Loucy (cell line): ENCODE measurements at regions not wholly inside any gene's neighbourhood (a gene's known extent, or its start where the extent isn't known, plus 50 kb on each side); places are given as distances from the start of the nearest gene placed in this dataset.

ENCODE experiments used
- CTCF ChIP-seq: fragments of 200-600 bp; sonication (generic); conservative IDR thresholded peaks from 2 replicates; pipeline ENCODE4 v1.5.1; 2014; ENCODE audit warnings: mild to moderate bottlenecking, antibody characterized with exemption, low read length
- EZH2phosphoT487 ChIP-seq: fragments of 200-600 bp; IDR thresholded peaks from 2 replicates; pipeline ENCODE4 v1.6.1; 2018; ENCODE audit warnings: antibody characterized with exemption, mild to moderate bottlenecking, moderate library complexity, borderline replicate concordance

DNA sequence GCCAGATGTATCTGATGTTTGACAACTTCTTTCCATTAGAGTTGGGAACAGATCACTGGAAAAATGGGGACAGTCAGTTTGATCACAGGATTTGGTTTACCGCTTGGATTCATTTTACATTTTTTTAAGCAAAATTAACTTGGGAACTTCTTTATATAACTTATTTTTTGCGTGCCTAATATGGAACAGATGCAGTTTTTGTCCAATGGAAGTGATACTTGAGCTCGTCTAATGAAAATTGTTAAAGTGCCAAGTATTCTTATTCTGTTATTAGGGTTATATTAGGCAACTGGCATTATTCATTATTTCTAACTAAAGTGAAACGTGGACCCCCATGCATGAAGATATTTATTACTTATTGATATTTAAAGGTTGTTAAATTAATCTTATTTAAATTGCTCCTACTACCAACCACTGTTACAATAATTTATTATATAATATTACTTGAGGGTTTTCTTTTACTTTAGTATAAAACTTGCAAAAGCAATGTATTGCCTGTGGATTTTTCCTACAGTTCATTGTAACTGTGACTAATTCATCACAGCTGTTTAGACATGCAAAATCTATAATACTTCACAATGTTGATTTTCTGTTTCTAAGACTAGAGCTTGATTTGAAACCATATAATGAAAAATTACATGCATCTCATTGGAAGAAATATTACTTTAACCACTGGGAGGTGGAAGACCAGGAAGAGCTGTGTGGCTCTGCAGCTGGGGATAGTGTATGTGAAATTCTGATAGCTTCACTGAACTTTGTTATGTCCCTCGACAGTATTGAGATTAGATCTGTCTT, 787.3 kb upstream of the WWC1 start:
- TF ChIP-seq CTCF (no peak), EZH2phosphoT487 (no peak)
